GM18868 (cell line): ENCODE measurements at regions not wholly inside any gene's neighbourhood (a gene's known extent, or its start where the extent isn't known, plus 50 kb on each side); places are given as distances from the start of the nearest gene placed in this dataset.
"Not testable (repeated sequence)": the region's sequence is repeated elsewhere in the genome, so short reads cannot be mapped to it uniquely, and the experiment has no call there.

ENCODE experiments used
- ATAC-seq: cut with Tn5 transposase; IDR thresholded peaks from one replicate; pipeline ENCODE4 v1.9.1; 2021; ENCODE audit warnings: mild to moderate bottlenecking, moderate library complexity; ENCODE audit not compliant: unreplicated experiment

DNA sequence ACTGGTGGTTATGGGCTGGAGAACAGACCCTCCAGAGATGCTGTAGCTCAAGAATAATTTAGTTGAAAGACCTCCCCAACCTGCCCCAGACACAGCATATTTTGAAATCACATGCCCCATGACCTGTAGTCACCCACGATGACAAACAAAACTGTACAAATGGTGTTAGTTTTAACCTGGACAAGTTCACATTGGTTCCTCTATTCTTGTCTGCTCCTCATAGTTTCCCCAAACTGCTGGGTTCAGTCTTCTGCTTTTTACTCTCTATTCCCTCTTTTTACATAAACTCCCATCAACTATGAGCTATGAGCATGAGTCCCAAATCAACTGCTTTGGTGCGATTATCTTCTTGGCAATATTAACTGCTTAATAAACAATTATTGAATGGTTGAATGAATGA is 365.3 kb upstream of the CLINT1 start:
- no peak for ATAC-seq

DNA sequence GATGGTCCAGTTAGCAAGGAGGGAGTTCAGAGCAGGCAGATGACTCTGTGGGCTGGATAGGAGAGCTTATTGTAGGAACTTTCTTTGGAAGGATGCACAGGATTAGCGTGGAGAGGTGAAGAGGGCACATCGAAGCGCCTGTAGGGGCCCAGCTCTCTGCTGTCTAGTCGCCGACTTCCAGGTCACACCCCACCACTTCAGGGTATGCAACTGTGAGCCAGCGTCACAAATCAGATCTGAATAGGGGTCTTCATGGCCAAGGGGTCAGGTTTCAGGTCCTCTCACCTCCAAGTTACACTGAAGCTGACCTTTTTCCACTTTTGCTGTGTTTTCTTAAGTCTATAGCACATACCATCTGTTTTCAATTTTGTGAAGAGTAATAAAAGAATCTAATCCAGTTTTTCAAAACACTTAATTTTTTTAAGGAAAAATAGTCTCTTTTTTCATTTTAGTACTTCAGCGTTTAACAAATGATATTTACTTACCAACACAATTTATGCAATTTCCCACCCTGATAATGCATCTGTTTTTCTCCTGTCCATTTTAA is 364.2 kb upstream of the CLINT1 start:
- ATAC-seq, result no peak

DNA sequence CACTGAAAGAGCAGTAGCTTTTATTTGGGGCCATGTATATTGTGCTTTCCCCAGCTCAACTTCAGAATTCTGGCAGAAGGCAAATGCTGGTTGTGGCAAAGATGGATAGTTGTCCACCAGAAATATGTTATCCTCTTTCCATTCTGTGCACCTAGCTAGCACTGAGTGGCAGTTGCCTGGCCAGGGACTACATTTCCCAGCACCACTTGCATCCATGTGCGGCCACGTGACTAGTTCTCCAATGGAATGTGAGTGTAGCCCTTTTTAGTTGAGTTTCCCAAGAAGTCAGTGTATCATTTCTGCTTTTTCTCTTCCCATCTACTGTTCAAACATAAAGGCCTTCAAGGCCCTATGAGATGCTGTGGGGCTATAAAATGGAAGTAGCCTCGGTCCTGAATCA is 354.0 kb upstream of the CLINT1 start:
- ATAC-seq, result no peak

DNA sequence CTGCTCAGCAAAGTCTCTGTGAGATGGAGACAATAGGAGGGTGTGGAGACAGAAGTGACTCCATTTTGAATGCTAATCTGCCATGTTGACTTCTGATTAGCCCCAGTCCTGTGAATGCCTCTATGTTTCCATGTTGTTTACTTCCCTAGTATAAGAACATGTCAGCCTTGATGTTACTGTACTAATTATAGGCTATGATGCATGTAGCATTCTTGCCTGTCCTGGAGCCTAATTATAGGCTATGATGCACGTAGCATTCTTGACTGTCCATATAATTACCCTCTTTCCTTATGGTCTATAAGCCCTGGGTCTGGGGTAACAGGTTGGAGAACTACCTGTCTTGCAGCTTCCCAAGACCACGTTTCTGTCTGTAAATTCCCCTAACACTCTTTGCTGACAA is 353.3 kb upstream of the CLINT1 start:
- ATAC-seq, result no peak

DNA sequence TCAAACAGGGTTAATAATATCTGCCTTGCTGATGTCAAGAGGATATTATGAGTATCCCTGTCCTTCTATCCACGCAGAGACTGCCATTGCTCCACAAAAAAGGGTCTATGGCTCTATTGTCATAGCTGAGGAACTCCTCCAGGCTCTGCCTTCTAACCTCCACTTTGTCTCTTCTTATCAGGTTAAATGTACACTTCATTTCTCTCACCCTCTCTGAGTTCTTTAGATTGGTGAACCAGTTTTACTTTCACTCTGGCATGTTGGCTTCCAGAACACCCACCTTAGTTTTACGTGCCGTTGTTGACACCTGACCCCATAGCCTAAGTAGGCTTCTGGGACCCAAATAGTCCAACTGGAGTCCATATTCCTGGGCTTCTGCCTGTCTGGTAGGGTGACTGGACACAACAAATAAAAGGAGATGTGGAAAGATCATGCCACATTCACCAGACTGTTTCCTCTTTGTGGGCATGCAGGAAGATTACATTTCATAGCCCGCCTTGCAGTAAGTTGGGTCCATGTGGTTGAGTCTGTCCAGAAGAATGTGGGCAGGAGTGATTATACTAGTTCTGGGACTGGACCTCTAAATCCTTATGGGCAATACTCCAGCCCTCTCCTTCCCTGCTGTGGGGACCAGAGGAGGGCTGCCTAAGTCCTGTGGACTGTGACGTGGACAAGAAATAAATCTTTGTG is 350.4 kb upstream of the CLINT1 start:
- ATAC-seq, result no peak

DNA sequence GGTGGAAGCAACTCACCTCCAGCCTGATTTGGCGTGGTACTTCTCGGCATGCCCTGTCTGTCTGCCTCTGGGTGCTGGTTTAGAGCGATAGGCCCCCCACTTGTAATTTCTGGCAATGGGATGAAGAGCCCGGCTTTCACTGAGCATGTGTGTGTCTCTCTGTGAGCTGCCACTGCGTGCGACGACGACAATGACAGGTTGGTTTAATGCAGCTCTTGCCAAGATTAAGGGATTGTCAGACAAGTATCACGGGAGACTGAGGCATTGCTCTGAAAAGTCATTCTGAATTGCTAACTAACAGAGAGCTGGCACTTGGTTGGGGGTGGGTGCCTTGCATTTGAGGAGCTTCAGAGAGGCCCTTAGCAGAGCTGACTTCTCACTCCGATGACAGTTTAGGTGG is 348.8 kb upstream of the CLINT1 start:
- no peak for ATAC-seq

DNA sequence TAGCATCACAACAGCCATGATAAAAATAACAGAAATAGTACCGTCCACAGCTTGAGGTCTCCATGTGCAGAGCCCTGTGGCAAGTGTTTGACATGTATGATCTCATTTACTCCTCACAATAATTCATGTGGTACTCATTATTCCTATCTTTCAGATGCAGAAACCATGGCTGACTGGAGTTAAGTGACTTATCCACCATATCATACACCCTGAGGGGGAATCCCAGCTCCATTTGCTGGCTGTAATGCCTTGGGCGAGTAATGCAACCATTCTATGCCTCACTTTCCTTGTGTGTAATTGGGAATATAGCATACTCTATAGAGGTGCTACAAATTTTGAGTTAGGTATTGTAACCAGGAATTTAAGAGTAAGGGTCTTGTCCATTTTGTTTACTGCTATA is 347.0 kb upstream of the CLINT1 start:
- no peak for ATAC-seq

DNA sequence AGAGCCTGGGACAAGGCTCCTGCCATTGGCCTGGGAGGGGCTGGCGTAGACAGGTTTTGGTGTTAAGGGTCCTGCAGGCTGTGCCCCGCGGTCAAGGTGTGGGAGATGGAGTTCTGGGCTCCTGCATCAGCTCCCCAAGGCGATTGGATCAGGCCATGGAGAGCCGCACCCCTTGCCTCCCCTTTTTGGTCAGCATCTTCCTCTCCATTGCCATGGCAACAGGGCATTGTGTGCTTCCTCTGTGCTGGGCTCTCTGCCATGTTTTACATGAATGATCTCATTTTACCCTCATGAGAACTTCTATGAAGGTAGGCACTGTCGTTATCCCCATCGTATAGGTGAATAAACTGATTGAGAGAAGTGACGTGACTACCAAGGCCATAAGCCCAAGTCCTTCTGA is 344.3 kb upstream of the CLINT1 start:
- ATAC-seq, result no peak

DNA sequence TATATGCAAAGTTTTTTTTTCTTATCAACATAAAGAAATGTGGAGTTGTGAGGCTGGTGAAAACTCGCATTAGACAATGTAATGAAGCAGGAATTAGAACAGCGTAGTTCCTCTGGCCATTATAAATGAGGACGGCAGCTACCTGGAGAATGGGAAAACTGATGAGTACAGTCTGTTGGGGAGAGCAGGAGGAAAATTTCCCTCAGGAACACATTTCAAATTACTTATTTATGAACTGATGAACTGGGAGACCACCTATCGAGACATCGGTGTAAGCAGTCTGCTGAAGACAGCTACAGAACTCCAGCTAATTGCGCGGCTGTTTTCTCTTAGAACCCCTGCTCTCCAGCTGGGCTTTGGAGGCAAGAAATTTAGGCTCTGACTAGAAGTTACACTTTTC is 343.9 kb upstream of the CLINT1 start:
- no peak for ATAC-seq

DNA sequence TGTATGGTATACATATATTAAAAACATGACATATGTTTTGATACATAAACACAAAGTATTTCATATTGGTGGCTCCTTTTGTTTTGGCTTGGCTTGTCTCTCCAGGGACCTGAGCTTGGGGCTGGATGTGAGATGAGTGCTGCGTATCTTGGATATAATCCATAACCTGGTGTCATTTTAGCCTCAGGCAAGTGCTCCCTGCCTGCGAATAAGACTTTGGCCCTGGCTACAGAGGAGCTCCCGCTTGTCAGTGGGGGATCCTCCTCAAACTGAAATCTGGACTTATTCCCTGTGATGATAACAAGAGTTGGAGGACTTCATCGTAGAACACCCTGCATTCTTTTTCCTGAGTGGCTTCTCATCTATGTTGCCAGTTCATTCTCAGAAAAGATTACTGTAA is 341.7 kb upstream of the CLINT1 start:
- ATAC-seq, result no peak

DNA sequence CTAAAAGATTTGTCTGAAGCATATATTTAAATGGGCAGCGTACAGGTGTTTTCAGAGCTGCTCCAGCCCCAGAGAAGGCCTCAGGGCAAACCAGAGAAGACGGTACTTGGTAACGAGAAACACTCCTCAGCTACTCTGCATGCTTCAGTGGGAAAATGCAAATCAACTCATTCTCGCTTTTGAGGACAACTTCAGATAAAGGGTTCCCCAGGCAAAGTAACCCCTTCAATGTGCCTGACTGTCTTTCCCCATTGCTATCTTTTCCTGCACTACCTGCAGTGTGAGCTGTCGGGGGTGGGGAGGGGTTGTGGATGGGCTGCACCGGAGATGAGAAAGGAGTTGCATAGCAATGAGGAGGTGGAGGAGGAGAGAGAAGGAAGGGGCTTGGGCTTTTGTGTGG is 339.7 kb upstream of the CLINT1 start:
- ATAC-seq, result peak; percentile 95

DNA sequence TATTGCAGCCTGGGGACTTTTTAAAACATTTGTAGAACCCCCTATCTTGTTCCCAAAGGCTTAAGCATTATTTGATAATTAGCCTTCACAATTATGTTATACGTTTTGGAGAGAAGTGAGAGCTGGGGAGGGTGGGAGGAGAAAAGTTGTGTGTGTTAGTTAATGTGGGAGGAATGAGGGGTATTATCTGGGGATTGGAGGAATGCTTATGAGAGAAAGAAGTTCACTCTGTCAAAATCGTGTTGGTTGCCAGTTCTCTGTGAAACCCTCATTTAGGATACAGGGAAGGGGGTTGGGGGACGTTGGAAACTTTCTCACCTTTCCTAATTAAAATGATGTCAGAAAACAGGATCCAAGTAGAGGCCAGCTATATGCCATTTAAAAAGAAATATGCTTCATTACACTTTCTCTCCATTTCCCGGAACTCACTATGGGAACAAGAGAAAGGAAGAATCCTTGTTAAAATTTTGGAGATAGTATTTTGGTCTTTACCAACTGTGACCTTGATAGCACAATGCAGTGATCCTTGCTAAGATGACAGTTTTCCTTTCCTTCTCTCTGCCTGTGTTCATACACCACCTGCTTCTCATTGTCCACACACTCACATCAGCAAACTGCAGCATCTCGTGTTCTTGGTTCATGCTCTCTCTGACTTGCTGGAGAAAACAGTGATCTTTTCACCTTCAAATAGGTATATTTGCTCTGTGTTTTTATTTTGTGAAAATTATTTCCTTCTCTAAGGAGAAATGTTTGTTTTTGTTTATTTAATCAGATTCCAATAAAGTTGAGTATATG is 336.7 kb upstream of the CLINT1 start:
- ATAC-seq, result no peak

DNA sequence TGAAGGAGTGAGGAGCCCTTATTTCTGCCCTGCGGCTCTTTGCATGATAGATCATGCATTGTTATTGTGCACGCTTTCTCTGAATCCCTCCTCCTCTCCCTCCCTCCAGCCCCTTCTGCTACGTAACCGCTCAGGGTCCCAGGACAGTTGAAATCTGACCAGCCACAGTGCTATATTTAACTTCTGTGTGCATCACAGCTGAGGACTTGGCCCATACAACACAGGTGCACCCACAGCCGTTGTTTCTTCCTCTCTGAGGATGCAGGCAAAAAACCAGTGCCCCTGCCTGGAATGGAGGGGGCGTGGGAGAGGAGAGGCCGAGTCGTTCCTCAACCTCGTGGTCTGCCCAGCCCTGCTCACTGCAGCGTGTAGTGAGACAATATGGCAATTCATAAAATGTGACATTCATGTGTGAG is 335.6 kb upstream of the CLINT1 start:
- ATAC-seq, result peak; percentile 37

DNA sequence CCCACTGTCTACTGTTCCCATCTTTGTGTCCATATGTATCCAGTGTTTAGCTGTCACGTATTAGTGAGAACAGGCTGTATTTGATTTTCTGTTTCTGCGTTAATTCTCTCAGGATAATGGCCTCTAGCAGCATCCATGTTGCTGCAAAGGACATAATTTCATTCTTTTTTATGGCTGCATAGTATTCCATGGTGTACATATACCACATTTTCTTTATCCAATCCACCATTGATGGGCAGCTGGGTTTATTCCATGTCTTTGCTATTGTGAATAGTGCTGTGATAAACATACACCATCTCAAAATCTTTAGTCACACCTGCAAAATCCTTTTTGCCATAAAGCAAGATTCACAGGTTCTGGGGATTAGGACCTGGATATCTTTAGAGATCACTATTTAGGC is 334.4 kb upstream of the CLINT1 start:
- ATAC-seq, result not testable (repeated sequence)

DNA sequence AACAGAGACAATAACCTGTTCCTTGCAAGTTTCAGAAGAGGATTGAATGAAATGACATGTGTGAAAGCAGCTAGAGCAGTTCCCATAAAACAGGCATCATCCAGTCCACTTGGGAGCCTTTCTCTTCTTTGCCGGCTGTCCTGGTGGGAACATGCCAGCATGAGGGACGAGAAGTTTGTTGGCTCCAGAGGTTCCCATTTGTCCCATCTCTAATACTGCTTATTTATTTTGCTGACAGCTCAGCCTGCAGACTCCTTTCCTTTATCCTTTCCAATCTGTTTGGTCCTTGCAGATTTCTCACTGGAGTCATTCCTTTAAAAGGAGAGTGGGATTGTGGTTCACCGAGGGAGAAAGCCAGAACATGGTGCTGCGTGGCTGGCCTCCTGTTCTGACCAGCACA is 321.5 kb upstream of the CLINT1 start:
- no peak for ATAC-seq

DNA sequence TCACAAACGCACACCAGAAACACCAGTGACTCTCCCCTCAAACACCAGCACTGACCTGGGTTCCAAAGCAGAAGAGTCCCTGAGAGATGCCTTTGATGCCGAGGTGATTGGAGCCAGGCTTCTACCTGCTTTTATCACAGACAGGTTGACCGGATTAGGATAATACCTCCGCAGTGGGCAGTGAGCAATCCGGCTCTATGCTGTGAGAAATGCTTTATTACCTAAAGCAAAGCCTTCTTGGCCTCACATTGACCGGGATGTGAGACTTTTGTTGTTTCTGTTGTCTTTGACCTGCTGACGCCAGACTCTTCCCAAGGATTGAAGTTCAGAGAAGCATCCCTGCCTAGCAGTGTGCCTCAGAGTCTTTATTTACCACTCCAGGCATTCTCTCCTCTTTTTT is 320.3 kb upstream of the CLINT1 start:
- no peak for ATAC-seq

DNA sequence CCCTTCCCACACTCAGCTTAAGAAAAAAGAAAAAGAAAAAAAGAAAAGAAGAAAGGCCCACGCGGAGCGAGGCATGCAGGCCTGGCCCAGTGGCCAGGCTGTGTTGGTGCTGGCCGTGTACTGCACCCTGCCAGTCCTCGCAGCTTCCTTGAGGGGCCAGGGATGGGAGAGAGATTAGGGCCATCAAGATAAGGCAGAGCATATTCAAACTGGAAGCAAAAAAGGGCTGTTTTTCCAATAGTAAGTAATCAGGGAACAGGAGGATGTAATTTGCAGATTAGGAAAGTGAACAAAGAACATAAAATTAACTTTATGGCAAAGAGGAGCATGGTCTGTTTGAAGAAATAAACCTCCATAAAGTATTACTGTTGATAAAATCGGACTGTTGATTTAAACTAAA is 319.6 kb upstream of the CLINT1 start:
- no peak for ATAC-seq

DNA sequence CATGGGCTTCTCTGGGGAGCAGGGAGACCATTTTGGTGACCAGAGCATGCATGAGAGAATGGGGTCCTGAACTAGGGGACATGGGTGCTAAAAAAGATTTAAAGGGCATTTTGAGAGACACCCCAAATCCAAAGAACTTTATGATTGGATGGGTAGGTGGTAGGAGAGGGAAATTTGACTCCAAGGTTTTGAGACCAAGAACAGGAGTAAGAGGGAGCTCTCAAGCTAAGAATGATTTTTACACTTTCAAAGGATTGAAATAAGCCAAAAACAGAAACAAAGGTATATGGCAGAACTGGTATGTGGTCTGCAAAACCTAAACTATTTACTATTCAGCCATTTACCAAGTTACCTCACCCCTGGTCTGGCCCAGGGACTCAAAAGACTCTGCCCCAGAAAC is 318.2 kb upstream of the CLINT1 start:
- ATAC-seq, result no peak

DNA sequence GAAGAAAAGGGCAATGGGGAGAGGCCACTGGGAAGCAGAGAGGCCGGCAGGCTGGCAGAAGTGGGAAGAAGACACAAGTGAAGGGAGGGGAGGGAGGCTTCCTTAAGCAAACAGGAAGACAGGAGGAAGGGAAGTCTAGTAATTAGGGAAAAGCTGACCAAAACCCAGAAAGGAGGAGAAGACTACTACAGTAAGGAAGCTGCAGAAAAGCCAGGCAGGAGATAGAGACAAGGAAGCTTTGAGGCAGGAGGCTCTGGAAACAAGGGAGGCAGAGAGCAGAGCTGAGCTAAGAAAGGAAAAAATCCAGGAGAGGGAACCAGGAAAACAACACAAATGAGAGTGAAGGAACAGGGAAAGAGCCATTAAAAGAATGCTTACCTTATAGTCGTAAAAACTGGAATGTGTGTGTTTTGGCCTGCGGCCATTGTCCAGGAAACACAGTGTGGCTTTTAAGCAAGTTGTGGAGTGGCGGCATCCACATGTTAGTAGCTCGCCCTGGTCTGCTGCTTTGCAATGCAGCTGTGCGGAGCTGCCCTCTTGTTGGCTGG is 317.1 kb upstream of the CLINT1 start:
- no peak for ATAC-seq

DNA sequence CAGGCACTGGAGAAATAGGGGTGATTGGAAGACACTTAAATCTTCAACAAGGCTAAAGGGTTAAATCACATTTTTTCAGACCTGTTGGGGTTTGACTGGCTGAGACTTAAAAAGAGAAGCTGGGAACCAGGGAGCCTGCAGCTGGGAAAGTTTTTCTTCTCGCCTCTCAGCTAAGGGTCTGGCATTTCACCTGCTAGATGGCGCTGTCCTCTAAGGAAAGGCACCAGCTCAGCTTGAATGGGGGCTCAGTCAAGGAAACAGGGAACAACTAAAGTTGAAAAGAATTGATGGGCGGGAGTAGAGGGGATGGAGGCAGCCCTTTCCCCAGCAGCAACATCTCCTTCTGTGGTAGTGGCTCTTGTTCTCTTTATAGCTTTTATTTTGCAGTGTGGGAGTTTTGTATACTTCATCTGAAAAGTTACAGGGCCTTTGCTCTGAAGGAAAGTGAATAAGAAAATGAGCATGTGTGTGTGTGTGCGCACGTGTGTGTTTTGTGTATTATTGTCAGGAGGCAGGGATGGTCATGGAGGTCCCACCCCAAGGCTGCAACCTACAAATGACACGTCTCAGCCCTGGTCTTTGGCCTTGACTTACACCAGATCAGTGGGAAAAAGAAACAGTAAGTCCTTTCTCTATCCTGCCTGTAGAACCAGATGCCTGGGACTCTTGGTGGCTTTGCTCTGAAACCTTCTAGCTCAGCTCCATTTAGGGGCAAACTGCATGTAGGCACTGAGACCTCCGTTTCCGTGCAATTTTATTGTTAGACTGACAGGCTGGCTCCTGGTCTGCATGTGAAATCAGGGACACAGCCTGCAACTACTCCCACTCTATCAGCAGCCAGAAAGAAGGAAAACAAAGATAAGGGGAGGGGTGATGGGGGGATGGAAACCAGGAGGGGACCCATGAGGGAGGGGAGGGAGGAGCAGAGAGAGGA is 316.2 kb upstream of the CLINT1 start:
- peak; percentile 58 for ATAC-seq

DNA sequence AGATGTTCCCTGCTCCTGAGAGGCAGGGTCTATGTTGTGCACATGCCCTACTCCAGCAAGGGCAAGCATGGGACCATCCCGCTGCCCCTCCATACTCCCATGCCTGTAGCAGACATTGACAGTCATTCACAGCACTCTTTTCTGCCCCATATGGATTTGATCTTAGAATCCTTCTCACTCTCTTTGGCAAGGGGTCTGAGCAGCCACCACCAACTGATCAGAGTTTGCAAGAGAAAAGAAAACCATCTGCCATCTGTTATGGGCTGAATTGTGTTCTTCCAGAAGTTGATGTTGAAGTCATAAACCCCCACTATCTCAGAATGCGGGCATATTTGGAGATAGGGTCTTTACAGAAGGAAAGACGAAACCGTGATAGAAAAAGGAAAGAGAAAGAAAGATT is 315.1 kb upstream of the CLINT1 start:
- ATAC-seq, result no peak
